OCI-LY1 (cell line): ENCODE measurements at regions not wholly inside any gene's neighbourhood (a gene's known extent, or its start where the extent isn't known, plus 50 kb on each side); places are given as distances from the start of the nearest gene placed in this dataset.

Source experiments
- H2AFZ ChIP-seq: fragments of 200-600 bp; sonication (generic), shearing (Covaris generic); 2 replicates; pipeline ENCODE4 v1.6.0; 2014; ENCODE audit warnings: antibody characterized with exemption, mild to moderate bottlenecking, low read length
- H3F3A ChIP-seq: fragments of 200-600 bp; sonication (generic), shearing (Covaris generic); 2 replicates; pipeline ENCODE4 v1.6.0; 2014; ENCODE audit warnings: mild to moderate bottlenecking, antibody characterized with exemption, low read length, moderate library complexity; ENCODE audit not compliant: insufficient read depth
- H3K27ac ChIP-seq: fragments of 200-600 bp; sonication (generic); 2 replicates; pipeline ENCODE4 v1.5.1; 2014; ENCODE audit warnings: low read length, mixed run types, mild to moderate bottlenecking, low read depth; ENCODE audit not compliant: poor library complexity, severe bottlenecking
- H3K27me3 ChIP-seq: fragments of 200-600 bp; sonication (generic); 2 replicates; pipeline ENCODE4 v1.6.0; 2014; ENCODE audit warnings: antibody characterized with exemption, mild to moderate bottlenecking, low read length, moderate library complexity; ENCODE audit not compliant: insufficient read depth
- H3K36me3 ChIP-seq: fragments of 200-600 bp; sonication (generic); 2 replicates; pipeline ENCODE4 v1.6.1; 2014; ENCODE audit warnings: mild to moderate bottlenecking, antibody characterized with exemption, low read length, moderate library complexity, mixed read lengths; ENCODE audit not compliant: insufficient read depth
- H3K4me1 ChIP-seq: fragments of 200-600 bp; sonication (generic); 2 replicates; pipeline ENCODE4 v1.5.1; 2014; ENCODE audit warnings: mild to moderate bottlenecking, low read length, moderate library complexity; ENCODE audit not compliant: insufficient read depth, severe bottlenecking
- H3K4me2 ChIP-seq: fragments of 200-600 bp; sonication (generic), shearing (Covaris generic); 2 replicates; pipeline ENCODE4 v1.6.1; 2014; ENCODE audit warnings: low read length
- H3K4me3 ChIP-seq: fragments of 200-600 bp; sonication (generic); 2 replicates; pipeline ENCODE4 v1.5.1; 2014; ENCODE audit warnings: low read length, low read depth, mild to moderate bottlenecking, mixed read lengths; ENCODE audit not compliant: poor library complexity, severe bottlenecking
- H3K79me2 ChIP-seq: fragments of 200-600 bp; shearing (Covaris generic); 2 replicates; pipeline ENCODE4 v1.6.1; 2016; ENCODE audit warnings: mixed run types, low read length, mixed read lengths; ENCODE audit not compliant: insufficient read depth
- H3K9ac ChIP-seq: fragments of 200-600 bp; sonication (generic), shearing (Covaris generic); 2 replicates; pipeline ENCODE4 v1.6.1; 2014; ENCODE audit warnings: mild to moderate bottlenecking, low read length, mixed read lengths
- H3K9me2 ChIP-seq: fragments of 200-600 bp; sonication (generic), shearing (Covaris generic); 2 replicates; pipeline ENCODE4 v1.6.1; 2014; ENCODE audit warnings: low read depth, mild to moderate bottlenecking, low read length, mixed read lengths
- H3K9me3 ChIP-seq: fragments of 200-600 bp; shearing (Covaris generic); 2 replicates; pipeline ENCODE4 v1.6.1; 2014; ENCODE audit warnings: low read length, mixed read lengths
- H4K20me1 ChIP-seq: fragments of 200-600 bp; sonication (generic), shearing (Covaris generic); 2 replicates; pipeline ENCODE4 v1.6.0; 2016; ENCODE audit warnings: mild to moderate bottlenecking, low read length; ENCODE audit not compliant: insufficient read depth
- CTCF ChIP-seq: fragments of 200-600 bp; sonication (generic), shearing (Covaris generic); IDR thresholded peaks from 2 replicates; pipeline ENCODE4 v1.5.1; 2017; ENCODE audit warnings: mild to moderate bottlenecking, antibody characterized with exemption, low read length, moderate library complexity, mixed read lengths
- EZH2 ChIP-seq: fragments of 200-600 bp; sonication (generic), shearing (Covaris generic); IDR thresholded peaks from 2 replicates; pipeline ENCODE4 v1.8.0; 2017; ENCODE audit warnings: borderline replicate concordance, mixed run types, mild to moderate bottlenecking, antibody characterized with exemption, low read length, moderate library complexity, mixed read lengths

- H3K4me1 ChIP-seq: no peaks in the 10 kb centered on the region
- no peak overlapping the region for H2AFZ ChIP-seq
- no peaks in the 10 kb centered on the region for H3K27me3 ChIP-seq
- H3K9me3 ChIP-seq: no peaks in the 10 kb centered on the region
- no peak overlapping the region for H3K4me2 ChIP-seq
- H3K27ac ChIP-seq: no peak overlapping the region
- no peaks in the 10 kb centered on the region for H3K9me2 ChIP-seq
- H4K20me1 ChIP-seq: no peaks in the 10 kb centered on the region
- no peaks in the 10 kb centered on the region for H3K79me2 ChIP-seq
- H3F3A ChIP-seq: no peaks in the 10 kb centered on the region
- no peak overlapping the region for H3K4me3 ChIP-seq
- no peak overlapping the region for H3K9ac ChIP-seq
- TF ChIP-seq CTCF (no peak), EZH2 (no peak)
- no peaks in the 10 kb centered on the region for H3K36me3 ChIP-seq
Observed at GRCh38 chr11:13878077-13878476, 84.4 kb upstream of the SPON1 start.

GRCh38 chr11:13880634-13881033, 81.9 kb upstream of the SPON1 start:
- no peaks in the 10 kb centered on the region for H3K27me3 ChIP-seq
- no peaks in the 10 kb centered on the region for H3K9me3 ChIP-seq
- H3K36me3 ChIP-seq: no peaks in the 10 kb centered on the region
- H3K4me2 ChIP-seq: no peak overlapping the region
- no peaks in the 10 kb centered on the region for H3K9me2 ChIP-seq
- H3K4me3 ChIP-seq: no peak overlapping the region
- no peak for TF ChIP-seq EZH2
- TF ChIP-seq CTCF: no peak
- no peaks in the 10 kb centered on the region for H4K20me1 ChIP-seq
- no peaks in the 10 kb centered on the region for H3F3A ChIP-seq
- H3K27ac ChIP-seq: no peak overlapping the region
- H3K9ac ChIP-seq: no peak overlapping the region
- no peaks in the 10 kb centered on the region for H3K79me2 ChIP-seq
- H2AFZ ChIP-seq: no peak overlapping the region
- H3K4me1 ChIP-seq: no peaks in the 10 kb centered on the region

- H3K4me1 ChIP-seq: no peaks in the 10 kb centered on the region
- no peak overlapping the region for H3K27ac ChIP-seq
- H3K79me2 ChIP-seq: no peaks in the 10 kb centered on the region
- H3K9me3 ChIP-seq: no peaks in the 10 kb centered on the region
- no peaks in the 10 kb centered on the region for H3K27me3 ChIP-seq
- no peaks in the 10 kb centered on the region for H4K20me1 ChIP-seq
- H3K36me3 ChIP-seq: no peaks in the 10 kb centered on the region
- no peak overlapping the region for H3K4me3 ChIP-seq
- TF ChIP-seq EZH2 (no peak), CTCF (no peak)
- H2AFZ ChIP-seq: no peak overlapping the region
- H3F3A ChIP-seq: no peaks in the 10 kb centered on the region
- no peaks in the 10 kb centered on the region for H3K9me2 ChIP-seq
- H3K9ac ChIP-seq: no peak overlapping the region
- H3K4me2 ChIP-seq: no peak overlapping the region
Observed at GRCh38 chr11:13881226-13881905, 81.2 kb upstream of the SPON1 start.
